K562 (cell line): ENCODE measurements at regions not wholly inside any gene's neighbourhood (a gene's known extent, or its start where the extent isn't known, plus 50 kb on each side); places are given as distances from the start of the nearest gene placed in this dataset.

Experiments
- ELK1 ChIP-seq: sonication (generic); formaldehyde crosslinking; IDR thresholded peaks from 2 replicates; pipeline ENCODE4 v1.8.1; 2022; ENCODE audit warnings: missing genetic modification reagents
- FOXP1 ChIP-seq: sonication (generic); formaldehyde crosslinking; IDR thresholded peaks from 2 replicates; pipeline ENCODE4 v1.8.0; 2022; ENCODE audit warnings: mild to moderate bottlenecking, missing genetic modification reagents
- GABPA ChIP-seq: fragments of 200-800 bp; sonication (Bioruptor generic); conservative IDR thresholded peaks from 2 replicates; pipeline ENCODE4 v1.6.1; 2016; ENCODE audit warnings: low read depth, missing genetic modification characterization, missing compliant biosample characterization
- HSF4 ChIP-seq: fragments of 250-450 bp; sonication (Bioruptor Pico); IDR thresholded peaks from 2 replicates; pipeline ENCODE4 v2.1.2; 2022; ENCODE audit warnings: mild to moderate bottlenecking, moderate library complexity, borderline replicate concordance
- RBM39 ChIP-seq: fragments of 200-400 bp; formaldehyde crosslinking; optimal IDR thresholded peaks from 2 replicates; pipeline ENCODE3; 2018; ENCODE audit warnings: low read depth, low read length
- ZNF609 ChIP-seq: sonication (generic); formaldehyde crosslinking; IDR thresholded peaks from 2 replicates; pipeline ENCODE4 v1.8.1; 2023; ENCODE audit warnings: missing genetic modification reagents, mild to moderate bottlenecking, borderline replicate concordance
- TF ChIP-seq, protein P1 (sequence below), 3 experiments: IDR thresholded peaks in 2 of 3; conservative IDR thresholded peaks in 1 of 3; 2 replicates each; pipeline ENCODE4 v1.5.1; 2011 to 2012; ENCODE audit warnings: low read length in 3 of 3, mild to moderate bottlenecking in 3 of 3, control low read depth in 2 of 3, improper control_type of control experiment in 1 of 3, inconsistent platforms in 1 of 3, low read depth in 1 of 3, mixed read lengths in 1 of 3, moderate library complexity in 1 of 3; ENCODE audit not compliant: insufficient read depth in 2 of 3

DNA sequence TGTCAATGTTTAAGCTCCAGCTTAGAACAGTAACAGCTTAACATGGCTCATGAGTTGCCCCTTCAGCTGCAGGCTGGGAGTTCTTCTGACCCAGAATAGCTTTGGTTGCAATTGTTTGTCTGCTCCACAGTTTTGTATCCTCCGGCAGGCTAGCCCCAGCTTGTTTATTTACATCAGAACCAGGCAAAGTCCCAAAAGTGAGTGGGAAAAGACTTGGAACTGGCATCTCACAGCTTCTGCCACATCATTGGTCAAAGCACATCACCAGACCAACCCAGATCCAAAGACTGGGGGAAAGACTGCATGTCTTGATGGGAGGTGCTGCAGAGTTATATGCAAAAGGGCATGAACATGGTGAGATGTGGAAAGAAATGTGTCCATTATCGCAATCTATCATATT lies 231.2 kb upstream of the CPEB2 start:
- no peak for TF ChIP-seq HSF4 (CRISPR knock-in tag)
- TF ChIP-seq ZNF609 (CRISPR knock-in tag): no peak
- TF ChIP-seq, protein P1, sequence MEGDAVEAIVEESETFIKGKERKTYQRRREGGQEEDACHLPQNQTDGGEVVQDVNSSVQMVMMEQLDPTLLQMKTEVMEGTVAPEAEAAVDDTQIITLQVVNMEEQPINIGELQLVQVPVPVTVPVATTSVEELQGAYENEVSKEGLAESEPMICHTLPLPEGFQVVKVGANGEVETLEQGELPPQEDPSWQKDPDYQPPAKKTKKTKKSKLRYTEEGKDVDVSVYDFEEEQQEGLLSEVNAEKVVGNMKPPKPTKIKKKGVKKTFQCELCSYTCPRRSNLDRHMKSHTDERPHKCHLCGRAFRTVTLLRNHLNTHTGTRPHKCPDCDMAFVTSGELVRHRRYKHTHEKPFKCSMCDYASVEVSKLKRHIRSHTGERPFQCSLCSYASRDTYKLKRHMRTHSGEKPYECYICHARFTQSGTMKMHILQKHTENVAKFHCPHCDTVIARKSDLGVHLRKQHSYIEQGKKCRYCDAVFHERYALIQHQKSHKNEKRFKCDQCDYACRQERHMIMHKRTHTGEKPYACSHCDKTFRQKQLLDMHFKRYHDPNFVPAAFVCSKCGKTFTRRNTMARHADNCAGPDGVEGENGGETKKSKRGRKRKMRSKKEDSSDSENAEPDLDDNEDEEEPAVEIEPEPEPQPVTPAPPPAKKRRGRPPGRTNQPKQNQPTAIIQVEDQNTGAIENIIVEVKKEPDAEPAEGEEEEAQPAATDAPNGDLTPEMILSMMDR (IDR thresholded peaks at IDR 0.05 in 2 of 3, conservative IDR thresholded peaks at IDR 0.05 in 1 of 3; ENCODE audit: insufficient read depth in 2 of 3, low read depth in 1 of 3, low read length in 3 of 3): no peak
- TF ChIP-seq GABPA: no peak
- no peak for TF ChIP-seq ELK1
- TF ChIP-seq FOXP1 (CRISPR knock-in tag): no peak
- TF ChIP-seq RBM39: no peak
